HEK293 (cell line): ENCODE measurements at regions not wholly inside any gene's neighbourhood (a gene's known extent, or its start where the extent isn't known, plus 50 kb on each side); places are given as distances from the start of the nearest gene placed in this dataset.

Experiments
- CTCF ChIA-PET: fragments of 350-600 bp; formaldehyde crosslinking; extraction: SDS; loops from one replicate; lab custom pipeline; 2021; ENCODE audit warnings: antibody characterized with exemption; lab: Yijun Ruan, JAX
- POLR2A ChIA-PET: fragments of 300-600 bp; formaldehyde crosslinking; extraction: SDS; loops from one replicate; lab custom pipeline; 2020; ENCODE audit warnings: antibody characterized with exemption, inconsistent platforms; lab: Yijun Ruan, JAX
- H3K27ac ChIP-seq: fragments of 200-500 bp; sonication (Bioruptor generic); 2 replicates; pipeline ENCODE4 v1.5.1; 2014; ENCODE audit warnings: low read depth, low read length, control low read depth, inconsistent platforms; ENCODE audit errors: extremely low read depth
- H3K36me3 ChIP-seq, 2 experiments: fragments of 200-500 bp in 1 of 2; sonication (Bioruptor generic) in 1 of 2; 1 replicate in 1 of 2; 2 replicates in 1 of 2; pipeline ENCODE4 v1.5.1; 2014 to 2017; ENCODE audit warnings: inconsistent platforms in 2 of 2, low read length in 2 of 2; ENCODE audit not compliant: control insufficient read depth in 2 of 2, insufficient read depth in 1 of 2
- H3K4me1 ChIP-seq: fragments of 200-500 bp; sonication (Bioruptor generic); 2 replicates; pipeline ENCODE4 v1.5.1; 2014; ENCODE audit warnings: mild to moderate bottlenecking, low read length, inconsistent platforms; ENCODE audit not compliant: control insufficient read depth, insufficient read depth
- H3K4me3 ChIP-seq: 2 replicates; pipeline ENCODE4 v1.5.1; 2011; ENCODE audit warnings: low read depth, mild to moderate bottlenecking, control low read depth, low read length, moderate library complexity
- H3K9me3 ChIP-seq: fragments of 200-500 bp; sonication (Bioruptor generic); 2 replicates; pipeline ENCODE4 v1.5.1; 2014; ENCODE audit warnings: low read depth, low read length, inconsistent platforms; ENCODE audit not compliant: control insufficient read depth, insufficient read depth
- ATF2 ChIP-seq: fragments of 450-650 bp; formaldehyde crosslinking; IDR thresholded peaks from 2 replicates; pipeline ENCODE4 v1.5.1; 2016; ENCODE audit warnings: missing biosample characterization, missing genetic modification characterization, low read depth
- GLIS1 ChIP-seq: fragments of 450-650 bp; formaldehyde crosslinking; IDR thresholded peaks from 2 replicates; pipeline ENCODE4 v1.5.1; 2016; ENCODE audit warnings: missing biosample characterization, missing genetic modification characterization
- GLIS2 ChIP-seq: fragments of 450-650 bp; formaldehyde crosslinking; IDR thresholded peaks from 2 replicates; pipeline ENCODE4 v1.5.1; 2016; ENCODE audit warnings: missing biosample characterization, missing genetic modification characterization
- KLF17 ChIP-seq: fragments of 450-650 bp; formaldehyde crosslinking; IDR thresholded peaks from 2 replicates; pipeline ENCODE4 v1.5.1; 2016; ENCODE audit warnings: missing biosample characterization, missing genetic modification characterization
- SCRT2 ChIP-seq: fragments of 450-650 bp; formaldehyde crosslinking; IDR thresholded peaks from 2 replicates; pipeline ENCODE4 v1.5.1; 2016; ENCODE audit warnings: missing biosample characterization, missing genetic modification characterization
- SP7 ChIP-seq: fragments of 450-650 bp; formaldehyde crosslinking; IDR thresholded peaks from 2 replicates; pipeline ENCODE4 v1.5.1; 2016; ENCODE audit warnings: missing biosample characterization, missing genetic modification characterization
- TCF7L2 ChIP-seq: IDR thresholded peaks from 2 replicates; pipeline ENCODE4 v1.6.1; 2011; ENCODE audit warnings: low read depth, mild to moderate bottlenecking, inconsistent platforms, low read length, moderate library complexity, borderline replicate concordance
- YY2 ChIP-seq: fragments of 450-650 bp; formaldehyde crosslinking; IDR thresholded peaks from 2 replicates; pipeline ENCODE4 v1.5.1; 2016; ENCODE audit warnings: missing biosample characterization, missing genetic modification characterization
- ZBTB17 ChIP-seq: fragments of 450-650 bp; formaldehyde crosslinking; IDR thresholded peaks from 2 replicates; pipeline ENCODE4 v1.5.1; 2016; ENCODE audit warnings: missing biosample characterization, missing genetic modification characterization
- ZEB2 ChIP-seq: fragments of 450-650 bp; formaldehyde crosslinking; IDR thresholded peaks from 2 replicates; pipeline ENCODE4 v1.5.1; 2016; ENCODE audit warnings: missing biosample characterization, missing genetic modification characterization
- ZIC2 ChIP-seq: fragments of 450-650 bp; formaldehyde crosslinking; IDR thresholded peaks from 2 replicates; pipeline ENCODE4 v1.5.1; 2016; ENCODE audit warnings: missing biosample characterization, missing genetic modification characterization
- ZNF138 ChIP-seq: fragments of 450-650 bp; formaldehyde crosslinking; IDR thresholded peaks from 2 replicates; pipeline ENCODE4 v1.5.1; 2016; ENCODE audit warnings: missing biosample characterization, missing genetic modification characterization, borderline replicate concordance
- ZNF155 ChIP-seq: fragments of 450-650 bp; formaldehyde crosslinking; IDR thresholded peaks from 2 replicates; pipeline ENCODE4 v1.5.1; 2016; ENCODE audit warnings: missing biosample characterization, missing genetic modification characterization
- ZNF157 ChIP-seq: fragments of 450-650 bp; formaldehyde crosslinking; IDR thresholded peaks from 2 replicates; pipeline ENCODE4 v1.5.1; 2016; ENCODE audit warnings: missing biosample characterization, missing genetic modification characterization
- ZNF16 ChIP-seq: fragments of 450-650 bp; formaldehyde crosslinking; IDR thresholded peaks from 2 replicates; pipeline ENCODE4 v1.5.1; 2016; ENCODE audit warnings: low read depth, missing biosample characterization, missing genetic modification characterization
- ZNF202 ChIP-seq: fragments of 450-650 bp; formaldehyde crosslinking; IDR thresholded peaks from 2 replicates; pipeline ENCODE4 v1.5.1; 2016; ENCODE audit warnings: missing biosample characterization, missing genetic modification characterization, borderline replicate concordance
- ZNF324 ChIP-seq: fragments of 450-650 bp; formaldehyde crosslinking; IDR thresholded peaks from 2 replicates; pipeline ENCODE4 v1.5.1; 2016; ENCODE audit warnings: missing biosample characterization, missing genetic modification characterization
- ZNF362 ChIP-seq: fragments of 450-650 bp; formaldehyde crosslinking; IDR thresholded peaks from 2 replicates; pipeline ENCODE4 v1.5.1; 2016; ENCODE audit warnings: missing biosample characterization, missing genetic modification characterization
- ZNF37A ChIP-seq: fragments of 450-650 bp; IDR thresholded peaks from 2 replicates; pipeline ENCODE4 v1.5.1; 2018; ENCODE audit warnings: missing biosample characterization, missing genetic modification characterization
- ZNF391 ChIP-seq: fragments of 450-650 bp; formaldehyde crosslinking; IDR thresholded peaks from 2 replicates; pipeline ENCODE4 v1.5.1; 2016; ENCODE audit warnings: low read depth, missing biosample characterization, missing genetic modification characterization, borderline replicate concordance
- ZNF394 ChIP-seq: fragments of 450-650 bp; formaldehyde crosslinking; IDR thresholded peaks from 2 replicates; pipeline ENCODE4 v1.5.1; 2016; ENCODE audit warnings: missing biosample characterization, missing genetic modification characterization, mild to moderate bottlenecking, moderate library complexity, borderline replicate concordance
- ZNF530 ChIP-seq: fragments of 450-650 bp; formaldehyde crosslinking; IDR thresholded peaks from 2 replicates; pipeline ENCODE4 v1.5.1; 2016; ENCODE audit warnings: low read depth, missing biosample characterization, missing genetic modification characterization
- ZNF561 ChIP-seq: fragments of 450-650 bp; IDR thresholded peaks from 2 replicates; pipeline ENCODE4 v1.5.1; 2018; ENCODE audit warnings: missing biosample characterization, missing genetic modification characterization, borderline replicate concordance
- ZNF654 ChIP-seq: fragments of 450-650 bp; formaldehyde crosslinking; IDR thresholded peaks from 2 replicates; pipeline ENCODE4 v1.5.1; 2016; ENCODE audit warnings: low read depth, missing biosample characterization, missing genetic modification characterization
- ZNF747 ChIP-seq: fragments of 450-650 bp; formaldehyde crosslinking; IDR thresholded peaks from 2 replicates; pipeline ENCODE4 v1.5.1; 2016; ENCODE audit warnings: missing biosample characterization, missing genetic modification characterization
- TF ChIP-seq, protein P1 (sequence below): fragments of 450-650 bp; formaldehyde crosslinking; IDR thresholded peaks from 2 replicates; pipeline ENCODE4 v1.5.1; 2017; ENCODE audit warnings: missing biosample characterization, mild to moderate bottlenecking, missing genetic modification characterization, moderate library complexity

DNA sequence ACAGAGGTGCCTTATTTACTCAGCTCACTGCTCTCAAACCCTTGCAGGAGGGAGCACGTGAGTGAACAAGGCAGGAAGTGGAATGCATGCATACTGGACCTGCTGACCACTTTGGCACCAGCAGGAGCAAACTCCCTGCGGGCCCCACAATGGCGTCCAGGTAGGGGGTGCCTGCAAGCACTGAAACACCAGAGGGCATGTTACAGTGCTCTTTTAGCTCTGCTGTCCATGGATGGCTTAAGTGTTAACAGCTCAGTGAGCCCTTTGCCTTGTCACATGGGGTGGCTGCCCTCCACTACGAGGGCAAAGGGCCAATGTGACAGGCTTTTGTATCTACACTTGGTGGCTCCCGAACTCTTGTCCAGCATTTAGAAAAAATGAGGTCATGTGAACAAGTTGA lies 199.5 kb upstream of the UGT8 start:
- Histone ChIP-seq H3K4me3 (no peak overlapping the region), H3K27ac (no peak overlapping the region), H3K9me3 (no peaks in the 10 kb centered on the region), H3K4me1 (no peaks in the 10 kb centered on the region), H3K36me3 (no peaks in the 10 kb centered on the region)
- POLR2A ChIA-PET = no interaction called here
- CTCF ChIA-PET = no interaction called here
- TF ChIP-seq ZNF530 (tag by site-specific recombination) (no peak), ZIC2 (tag by site-specific recombination) (peak; percentile 33; the same call in 1 of the 2 replicates)

- Histone ChIP-seq H3K4me1 (no peaks in the 10 kb centered on the region), H3K4me3 (no peak overlapping the region), H3K27ac (no peak overlapping the region), H3K9me3 (no peaks in the 10 kb centered on the region), H3K36me3 (no peaks in the 10 kb centered on the region)
- CTCF ChIA-PET = no interaction called here
- POLR2A ChIA-PET = no interaction called here
- TF ChIP-seq ZNF747 (tag by site-specific recombination) (no peak), ZNF157 (tag by site-specific recombination) (no peak), ZEB2 (tag by site-specific recombination) (0 out of 2 replicates have a peak, but pooled peaks have one; percentile 22), SCRT2 (tag by site-specific recombination) (0 out of 2 replicates have a peak, but pooled peaks have one; percentile 11), ZNF155 (tag by site-specific recombination) (no peak)
Measured at GRCh38 chr4:114400531-114400930, 198.1 kb upstream of the UGT8 start.

- POLR2A ChIA-PET = no interaction called here
- Histone ChIP-seq H3K4me3 (no peak overlapping the region), H3K36me3 (no peaks in the 10 kb centered on the region), H3K27ac (no peak overlapping the region), H3K4me1 (no peaks in the 10 kb centered on the region), H3K9me3 (no peaks in the 10 kb centered on the region)
- TF ChIP-seq ZBTB17 (tag by site-specific recombination) = no peak
- no peak for TF ChIP-seq ZNF202
- TF ChIP-seq ZNF138 (tag by site-specific recombination) = no peak
- no peak for TF ChIP-seq ZNF391
- no peak for TF ChIP-seq GLIS1 (tag by site-specific recombination)
- TF ChIP-seq KLF17 (tag by site-specific recombination) = no peak
- TF ChIP-seq GLIS2 (tag by site-specific recombination) = no peak
- no peak for TF ChIP-seq YY2 (tag by site-specific recombination)
- no peak for TF ChIP-seq ZNF37A (tag by site-specific recombination)
- TF ChIP-seq ZNF561 = no peak
- TF ChIP-seq ZNF394 (tag by site-specific recombination) = no peak
- CTCF ChIA-PET = no interaction called here
Measured at GRCh38 chr4:114401483-114401882, 197.1 kb upstream of the UGT8 start.

GRCh38 chr4:114417214-114417613 lies 181.4 kb upstream of the UGT8 start:
- no peak overlapping the region for H3K27ac ChIP-seq
- POLR2A ChIA-PET = no interaction called here
- no peaks in the 10 kb centered on the region for H3K4me1 ChIP-seq
- H3K9me3 ChIP-seq = no peaks in the 10 kb centered on the region
- CTCF ChIA-PET = interaction anchor here (0.9 to 1.3 kb wide), 4 partner anchors 14 to 321 kb away, joined by 3 to 5 read pairs (median 4); no protein-coding TSS in a partner anchor
- H3K4me3 ChIP-seq = no peak overlapping the region
- no peaks in the 10 kb centered on the region for H3K36me3 ChIP-seq
- TF ChIP-seq, protein P1, sequence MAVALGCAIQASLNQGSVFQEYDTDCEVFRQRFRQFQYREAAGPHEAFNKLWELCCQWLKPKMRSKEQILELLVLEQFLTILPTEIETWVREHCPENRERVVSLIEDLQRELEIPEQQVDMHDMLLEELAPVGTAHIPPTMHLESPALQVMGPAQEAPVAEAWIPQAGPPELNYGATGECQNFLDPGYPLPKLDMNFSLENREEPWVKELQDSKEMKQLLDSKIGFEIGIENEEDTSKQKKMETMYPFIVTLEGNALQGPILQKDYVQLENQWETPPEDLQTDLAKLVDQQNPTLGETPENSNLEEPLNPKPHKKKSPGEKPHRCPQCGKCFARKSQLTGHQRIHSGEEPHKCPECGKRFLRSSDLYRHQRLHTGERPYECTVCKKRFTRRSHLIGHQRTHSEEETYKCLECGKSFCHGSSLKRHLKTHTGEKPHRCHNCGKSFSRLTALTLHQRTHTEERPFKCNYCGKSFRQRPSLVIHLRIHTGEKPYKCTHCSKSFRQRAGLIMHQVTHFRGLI (tag by site-specific recombination) = no peak
- TF ChIP-seq ZNF324 (tag by site-specific recombination) (no peak), SP7 (tag by site-specific recombination) (no peak), TCF7L2 (no peak), ZNF37A (tag by site-specific recombination) (no peak), ZNF362 (tag by site-specific recombination) (no peak), ZNF16 (tag by site-specific recombination) (no peak), ZNF654 (tag by site-specific recombination) (no peak), ATF2 (tag by site-specific recombination) (no peak)
